K562 (cell line): ENCODE measurements at regions not wholly inside any gene's neighbourhood (a gene's known extent, or its start where the extent isn't known, plus 50 kb on each side); places are given as distances from the start of the nearest gene placed in this dataset.

Source experiments
- ATAC-seq: fragments of 200-7000 bp; cut with Tn5 transposase; 3 replicates; pipeline ENCODE4 v1.9.1; 2020; ENCODE audit warnings: moderate library complexity
- BruUV-seq: library from RNA; stranded (reverse); fragments of 400-500 nt; replicated peaks from 2 replicates; lab custom pipeline; 2021; lab: Mats Ljungman, UMichigan
- CTCF ChIA-PET: fragments of 300-600 bp; formaldehyde crosslinking; extraction: SDS; loops from one replicate; lab custom pipeline; 2021; ENCODE audit warnings: low intra/inter-chr PET ratio; lab: Yijun Ruan, JAX
- POLR2A ChIA-PET: fragments of 300-600, 350-650 bp; sonication (Branson Sonifier 250); formaldehyde crosslinking; extraction: SDS; loops from one replicate; lab custom pipeline; 2021; ENCODE audit warnings: antibody characterized with exemption, inconsistent platforms; lab: Yijun Ruan, JAX
- DNase-seq, 4 experiments: peaks; one replicate each; pipeline versions ENCODE4 v3.0.0 to v3.0.0-alpha.2; 2011 to 2018; ENCODE audit warnings: low spot score in 3 of 4, mixed read lengths in 3 of 4; ENCODE audit errors: extremely low read depth in 1 of 4
- FAIRE-seq: peaks from 2 replicates; lab custom pipeline; 2011; peaks lifted over from hg19 to GRCh38; lab: Jason Lieb, UNC
- H2AFZ ChIP-seq: 2 replicates; pipeline ENCODE4 v1.6.0; 2011; ENCODE audit warnings: low read depth, low read length, control low read depth, inconsistent platforms
- H3K27ac ChIP-seq: fragments of 200-600 bp; 3 replicates; pipeline ENCODE4 v1.8.0; 2011; ENCODE audit warnings: low read depth, mild to moderate bottlenecking, control low read depth, inconsistent platforms, low read length, moderate library complexity, mixed read lengths; ENCODE audit errors: extremely low read depth
- H3K27me3 ChIP-seq, 2 experiments: fragments of 300-600 bp in 1 of 2; 2 replicates in 1 of 2; 3 replicates in 1 of 2; pipeline versions ENCODE4 v1.6.0 to v1.8.0; 2011; ENCODE audit warnings: inconsistent platforms in 2 of 2, low read length in 2 of 2, mild to moderate bottlenecking in 1 of 2, mixed read lengths in 1 of 2, moderate library complexity in 1 of 2; ENCODE audit not compliant: control insufficient read depth in 2 of 2, insufficient read depth in 2 of 2
- H3K36me3 ChIP-seq: fragments of 300-600 bp; 3 replicates; pipeline ENCODE4 v1.8.0; 2011; ENCODE audit warnings: mild to moderate bottlenecking, low read length, inconsistent platforms; ENCODE audit not compliant: control insufficient read depth, insufficient read depth
- H3K4me1 ChIP-seq, 2 experiments: fragments of 200-600 bp in 1 of 2; replicated peaks in 1 of 2; 2 replicates in 1 of 2; 3 replicates in 1 of 2; pipeline versions ENCODE4 v1.5.1 to v1.8.0; 2011; ENCODE audit warnings: inconsistent platforms in 2 of 2, low read length in 2 of 2, mild to moderate bottlenecking in 1 of 2, mixed read lengths in 1 of 2, moderate library complexity in 1 of 2; ENCODE audit not compliant: control insufficient read depth in 2 of 2, insufficient read depth in 2 of 2
- H3K4me2 ChIP-seq: 2 replicates; pipeline ENCODE4 v1.6.1; 2011; ENCODE audit warnings: low read length, control low read depth, inconsistent platforms, mixed read lengths; ENCODE audit not compliant: insufficient read depth
- H3K4me3 ChIP-seq: fragments of 200-600 bp; sonication (generic), shearing (Covaris generic); 2 replicates; pipeline ENCODE4 v1.5.1; 2016; ENCODE audit warnings: control low read depth, inconsistent platforms
- H3K79me2 ChIP-seq: fragments of 200-600 bp; 3 replicates; pipeline ENCODE4 v1.8.0; 2011; ENCODE audit warnings: low read length, inconsistent platforms; ENCODE audit not compliant: control insufficient read depth, insufficient read depth
- H3K9ac ChIP-seq, 2 experiments: 2 replicates each; pipeline versions ENCODE4 v1.6.0 to v1.6.1; 2011; ENCODE audit warnings: low read depth in 2 of 2, low read length in 2 of 2, control low read depth in 1 of 2, inconsistent platforms in 1 of 2, mild to moderate bottlenecking in 1 of 2, mixed read lengths in 1 of 2; ENCODE audit not compliant: insufficient read depth in 1 of 2
- H3K9me1 ChIP-seq: one replicate; pipeline ENCODE4 v1.6.0; 2011; ENCODE audit warnings: inconsistent platforms, mild to moderate bottlenecking, low read length, moderate library complexity; ENCODE audit not compliant: control insufficient read depth, insufficient read depth
- H3K9me3 ChIP-seq: replicated peaks from 2 replicates; pipeline ENCODE4 v1.5.1; 2011; ENCODE audit warnings: low read depth, low read length, inconsistent platforms; ENCODE audit not compliant: control insufficient read depth, insufficient read depth
- H4K20me1 ChIP-seq: replicated peaks from 2 replicates; pipeline ENCODE4 v1.6.1; 2011; ENCODE audit warnings: low read length, inconsistent platforms, mixed read lengths; ENCODE audit not compliant: control insufficient read depth, insufficient read depth
- SAFB2 ChIP-seq: fragments of 200-400 bp; formaldehyde crosslinking; IDR thresholded peaks from 2 replicates; pipeline ENCODE4 v1.6.1; 2018; ENCODE audit warnings: borderline replicate concordance, low read length, low read depth, moderate library complexity; ENCODE audit not compliant: severe bottlenecking
- WGBS: fragments of 100-300 bp; shearing (Covaris generic); methylation state at CpG from one replicate; pipeline ENCODE4 v1.1.6; 2016; ENCODE audit warnings: low coverage, mixed read lengths; ENCODE audit not compliant: insufficient coverage; ENCODE audit errors: missing lambda C conversion rate; 5-methylcytosine and 5-hydroxymethylcytosine counted together
- in situ Hi-C: fragments of 300-500 bp; cut with MboI; formaldehyde crosslinking; loops from 4 replicates; pipeline ENCODE4 v1.15.0; 2018; ENCODE audit warnings: inconsistent platforms, mixed read lengths
- intact Hi-C: fragments of 100-400 bp; cut with micrococcal nuclease; formaldehyde crosslinking; loops from 2 replicates; pipeline ENCODE4 v1.14.2; 2022
- TF ChIP-seq, protein P1 (sequence below): fragments of 450-650 bp; IDR thresholded peaks from 2 replicates; pipeline ENCODE4 v1.6.1; 2016; ENCODE audit warnings: low read depth

DNA sequence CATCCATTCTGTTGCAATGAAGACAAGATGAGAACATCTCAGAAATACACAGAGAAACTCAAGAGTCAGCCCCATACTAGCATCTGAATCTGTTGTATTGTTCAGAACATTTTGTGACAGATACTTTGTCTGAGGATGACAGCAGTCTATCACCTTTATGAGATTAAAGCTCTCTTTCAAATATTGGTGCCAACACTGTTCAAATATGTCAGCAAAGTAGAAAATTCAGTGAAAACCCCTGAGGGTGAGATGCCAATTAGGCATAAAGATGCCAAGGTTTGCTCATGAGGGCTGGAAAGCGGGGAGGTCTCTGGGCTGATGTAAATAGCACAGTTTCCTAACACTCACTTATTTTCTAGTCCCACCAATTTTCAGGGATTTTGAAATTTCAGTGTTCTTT, 1054.2 kb upstream of the CRIM1 start:
- H4K20me1 ChIP-seq: no peaks in the 10 kb centered on the region
- H3K27me3 ChIP-seq: no peaks in the 10 kb centered on the region
- H3K79me2 ChIP-seq: no peaks in the 10 kb centered on the region
- TF ChIP-seq, protein P1, sequence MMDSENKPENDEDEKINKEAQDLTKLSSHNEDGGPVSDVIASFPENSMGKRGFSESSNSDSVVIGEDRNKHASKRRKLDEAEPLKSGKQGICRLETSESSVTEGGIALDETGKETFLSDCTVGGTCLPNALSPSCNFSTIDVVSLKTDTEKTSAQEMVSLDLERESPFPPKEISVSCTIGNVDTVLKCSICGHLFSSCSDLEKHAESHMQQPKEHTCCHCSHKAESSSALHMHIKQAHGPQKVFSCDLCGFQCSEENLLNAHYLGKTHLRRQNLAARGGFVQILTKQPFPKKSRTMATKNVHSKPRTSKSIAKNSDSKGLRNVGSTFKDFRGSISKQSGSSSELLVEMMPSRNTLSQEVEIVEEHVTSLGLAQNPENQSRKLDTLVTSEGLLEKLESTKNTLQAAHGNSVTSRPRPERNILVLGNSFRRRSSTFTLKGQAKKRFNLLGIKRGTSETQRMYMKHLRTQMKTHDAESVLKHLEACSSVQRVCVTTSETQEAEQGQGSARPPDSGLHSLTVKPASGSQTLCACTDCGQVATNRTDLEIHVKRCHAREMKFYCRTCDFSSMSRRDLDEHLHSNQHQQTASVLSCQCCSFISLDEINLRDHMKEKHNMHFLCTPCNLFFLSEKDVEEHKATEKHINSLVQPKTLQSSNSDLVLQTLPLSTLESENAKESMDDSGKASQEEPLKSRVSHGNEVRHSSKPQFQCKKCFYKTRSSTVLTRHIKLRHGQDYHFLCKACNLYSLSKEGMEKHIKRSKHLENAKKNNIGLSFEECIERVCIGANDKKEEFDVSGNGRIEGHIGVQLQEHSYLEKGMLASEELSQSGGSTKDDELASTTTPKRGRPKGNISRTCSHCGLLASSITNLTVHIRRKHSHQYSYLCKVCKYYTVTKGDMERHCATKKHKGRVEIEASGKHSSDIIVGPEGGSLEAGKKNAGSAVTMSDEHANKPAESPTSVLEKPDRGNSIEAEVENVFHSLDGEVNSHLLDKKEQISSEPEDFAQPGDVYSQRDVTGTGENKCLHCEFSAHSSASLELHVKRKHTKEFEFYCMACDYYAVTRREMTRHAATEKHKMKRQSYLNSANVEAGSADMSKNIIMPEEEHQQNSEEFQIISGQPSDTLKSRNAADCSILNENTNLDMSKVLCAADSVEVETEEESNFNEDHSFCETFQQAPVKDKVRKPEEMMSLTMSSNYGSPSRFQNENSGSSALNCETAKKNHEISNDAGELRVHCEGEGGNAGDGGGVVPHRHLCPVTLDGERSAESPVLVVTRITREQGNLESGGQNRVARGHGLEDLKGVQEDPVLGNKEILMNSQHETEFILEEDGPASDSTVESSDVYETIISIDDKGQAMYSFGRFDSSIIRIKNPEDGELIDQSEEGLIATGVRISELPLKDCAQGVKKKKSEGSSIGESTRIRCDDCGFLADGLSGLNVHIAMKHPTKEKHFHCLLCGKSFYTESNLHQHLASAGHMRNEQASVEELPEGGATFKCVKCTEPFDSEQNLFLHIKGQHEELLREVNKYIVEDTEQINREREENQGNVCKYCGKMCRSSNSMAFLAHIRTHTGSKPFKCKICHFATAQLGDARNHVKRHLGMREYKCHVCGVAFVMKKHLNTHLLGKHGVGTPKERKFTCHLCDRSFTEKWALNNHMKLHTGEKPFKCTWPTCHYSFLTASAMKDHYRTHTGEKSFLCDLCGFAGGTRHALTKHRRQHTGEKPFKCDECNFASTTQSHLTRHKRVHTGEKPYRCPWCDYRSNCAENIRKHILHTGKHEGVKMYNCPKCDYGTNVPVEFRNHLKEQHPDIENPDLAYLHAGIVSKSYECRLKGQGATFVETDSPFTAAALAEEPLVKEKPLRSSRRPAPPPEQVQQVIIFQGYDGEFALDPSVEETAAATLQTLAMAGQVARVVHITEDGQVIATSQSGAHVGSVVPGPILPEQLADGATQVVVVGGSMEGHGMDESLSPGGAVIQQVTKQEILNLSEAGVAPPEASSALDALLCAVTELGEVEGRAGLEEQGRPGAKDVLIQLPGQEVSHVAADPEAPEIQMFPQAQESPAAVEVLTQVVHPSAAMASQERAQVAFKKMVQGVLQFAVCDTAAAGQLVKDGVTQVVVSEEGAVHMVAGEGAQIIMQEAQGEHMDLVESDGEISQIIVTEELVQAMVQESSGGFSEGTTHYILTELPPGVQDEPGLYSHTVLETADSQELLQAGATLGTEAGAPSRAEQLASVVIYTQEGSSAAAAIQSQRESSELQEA: no peak
- no peak for TF ChIP-seq SAFB2
- TF ChIP-seq, all 486 proteins: peak for 0
- 0% methylated on average over 1 of the region's 1 CpG for WGBS
- H3K9me3 ChIP-seq: no peaks in the 10 kb centered on the region
- ATAC-seq (no peak), DNase-seq (no peak), FAIRE-seq (no peak)
- in situ Hi-C loops: no loop called here
- H2AFZ ChIP-seq: no peak overlapping the region
- ChIA-PET CTCF (no interaction called here), POLR2A (no interaction called here)
- H3K4me3 ChIP-seq: no peak overlapping the region
- H3K9ac ChIP-seq: no peak overlapping the region
- H3K4me2 ChIP-seq: no peak overlapping the region
- H3K36me3 ChIP-seq: no peaks in the 10 kb centered on the region
- intact Hi-C loops: no loop called here
- H3K4me1 ChIP-seq: no peaks in the 10 kb centered on the region
- H3K9me1 ChIP-seq: no peaks in the 10 kb centered on the region
- BruUV-seq: no TSS peak
- H3K27ac ChIP-seq: no peak overlapping the region
